ENCODE measurements at regions not wholly inside any gene's neighbourhood (a gene's known extent, or its start where the extent isn't known, plus 50 kb on each side); places are given as distances from the start of the nearest gene placed in this dataset.

GRCh38 chr6:56804996-56805395 is 149.9 kb upstream of the BEND6 start:
- ChIA-PET POLR2A (no interaction called here), CTCF (no interaction called here)
- Mint-ChIP-seq H3K4me1 (no peaks in the 10 kb centered on the region), H3K27me3 (peaks cover 3 to 4% of the 10 kb centered on the region in 2 donors), H3K4me3 (no peak overlapping the region), H3K9me3 (peaks cover 0 to 6% (median 0%) of the 10 kb centered on the region in 5 donors), H3K36me3 (no peaks in the 10 kb centered on the region), H3K27ac (no peak overlapping the region)
- Histone ChIP-seq H3K27ac (ENCODE audit: low read depth, low read length) (no peak overlapping the region), H3K4me1 (ENCODE audit: insufficient read depth, low read length) (no peaks in the 10 kb centered on the region), H3K4me3 (ENCODE audit: low read length) (no peak overlapping the region), H3K36me3 (ENCODE audit: insufficient read depth, low read length) (no peaks in the 10 kb centered on the region), H3K9me3 (ENCODE audit: low read length) (no peaks in the 10 kb centered on the region), H3K27me3 (ENCODE audit: insufficient read depth, low read length, poor library complexity, severe bottlenecking) (no peaks in the 10 kb centered on the region)
- DNase-seq = no peak

GRCh38 chr6:56803594-56803993 is 151.3 kb upstream of the BEND6 start:
- no peak overlapping the region for H3K4me3 Mint-ChIP-seq

GRCh38 chr6:56802584-56802983 is 152.3 kb upstream of the BEND6 start:
- ChIA-PET CTCF (no interaction called here), POLR2A (no interaction called here)
- peaks cover 0 to 4% (median 0%) of the 10 kb centered on the region in 5 donors for H3K9me3 Mint-ChIP-seq
- H3K27me3 ChIP-seq (ENCODE audit: insufficient read depth, low read length, poor library complexity, severe bottlenecking) = no peaks in the 10 kb centered on the region
- H3K4me3 Mint-ChIP-seq = no peak overlapping the region
- no peak overlapping the region for H3K27ac ChIP-seq (ENCODE audit: low read depth, low read length)
- H3K27ac Mint-ChIP-seq = no peak overlapping the region
- H3K36me3 Mint-ChIP-seq = no peaks in the 10 kb centered on the region
- H3K4me1 Mint-ChIP-seq = no peaks in the 10 kb centered on the region
- H3K27me3 Mint-ChIP-seq = no peaks in the 10 kb centered on the region
- H3K4me1 ChIP-seq (ENCODE audit: insufficient read depth, low read length) = no peaks in the 10 kb centered on the region
- DNase-seq = no peak
- H3K36me3 ChIP-seq (ENCODE audit: insufficient read depth, low read length) = no peaks in the 10 kb centered on the region
- no peaks in the 10 kb centered on the region for H3K9me3 ChIP-seq (ENCODE audit: low read length)
- H3K4me3 ChIP-seq (ENCODE audit: low read length) = no peak overlapping the region

More at GRCh38 chr6:56803594-56803993, 151.3 kb upstream of the BEND6 start:
- Mint-ChIP-seq H3K36me3 (no peaks in the 10 kb centered on the region), H3K9me3 (peaks cover 0 to 4% (median 0%) of the 10 kb centered on the region in 5 donors), H3K27ac (no peak overlapping the region), H3K4me1 (no peaks in the 10 kb centered on the region), H3K27me3 (peaks cover 2 to 4% of the 10 kb centered on the region in 2 donors)
- H3K36me3 ChIP-seq (ENCODE audit: insufficient read depth, low read length) = no peaks in the 10 kb centered on the region
- no peak for DNase-seq
- H3K4me3 ChIP-seq (ENCODE audit: low read length) = no peak overlapping the region
- CTCF ChIA-PET = no interaction called here
- no peaks in the 10 kb centered on the region for H3K27me3 ChIP-seq (ENCODE audit: insufficient read depth, low read length, poor library complexity, severe bottlenecking)
- POLR2A ChIA-PET = no interaction called here
- no peaks in the 10 kb centered on the region for H3K9me3 ChIP-seq (ENCODE audit: low read length)
- no peaks in the 10 kb centered on the region for H3K4me1 ChIP-seq (ENCODE audit: insufficient read depth, low read length)
- H3K27ac ChIP-seq (ENCODE audit: low read depth, low read length) = no peak overlapping the region

GRCh38 chr6:56799989-56800388 is 154.9 kb upstream of the BEND6 start:
- POLR2A ChIA-PET = no interaction called here
- no peaks in the 10 kb centered on the region for H3K9me3 ChIP-seq (ENCODE audit: low read length)
- no peaks in the 10 kb centered on the region for H3K4me1 ChIP-seq (ENCODE audit: insufficient read depth, low read length)
- H3K27ac ChIP-seq (ENCODE audit: low read depth, low read length) = no peak overlapping the region
- H3K9me3 Mint-ChIP-seq = peaks cover 0 to 2% (median 0%) of the 10 kb centered on the region in 5 donors
- H3K36me3 ChIP-seq (ENCODE audit: insufficient read depth, low read length) = no peaks in the 10 kb centered on the region
- no peaks in the 10 kb centered on the region for H3K27me3 ChIP-seq (ENCODE audit: insufficient read depth, low read length, poor library complexity, severe bottlenecking)
- H3K27me3 Mint-ChIP-seq = no peaks in the 10 kb centered on the region
- DNase-seq = no peak
- H3K36me3 Mint-ChIP-seq = no peaks in the 10 kb centered on the region
- CTCF ChIA-PET = no interaction called here
- H3K4me3 Mint-ChIP-seq = no peak overlapping the region
- H3K27ac Mint-ChIP-seq = no peak overlapping the region
- no peak overlapping the region for H3K4me3 ChIP-seq (ENCODE audit: low read length)
- H3K4me1 Mint-ChIP-seq = no peaks in the 10 kb centered on the region

GRCh38 chr6:56798163-56798562 is 155.5 kb upstream of the DST start:
- POLR2A ChIA-PET = no interaction called here
- CTCF ChIA-PET = interaction anchor here (0.5 kb wide), 1 partner anchor 1235 kb away, joined by 3 read pairs; no protein-coding TSS in a partner anchor
- DNase-seq = no peak

GRCh38 chr6:56796196-56796532 is 153.5 kb upstream of the DST start:
- Histone ChIP-seq H3K27me3 (ENCODE audit: insufficient read depth, low read length, poor library complexity, severe bottlenecking) (no peaks in the 10 kb centered on the region), H3K27ac (ENCODE audit: low read depth, low read length) (no peak overlapping the region), H3K9me3 (ENCODE audit: low read length) (no peaks in the 10 kb centered on the region), H3K4me3 (ENCODE audit: low read length) (no peak overlapping the region), H3K4me1 (ENCODE audit: insufficient read depth, low read length) (no peaks in the 10 kb centered on the region), H3K36me3 (ENCODE audit: insufficient read depth, low read length) (no peaks in the 10 kb centered on the region)
- peaks cover 0 to 2% (median 0%) of the 10 kb centered on the region in 5 donors for H3K9me3 Mint-ChIP-seq
- no peak overlapping the region for H3K4me3 Mint-ChIP-seq
- H3K4me1 Mint-ChIP-seq = no peaks in the 10 kb centered on the region
- no peaks in the 10 kb centered on the region for H3K36me3 Mint-ChIP-seq
- POLR2A ChIA-PET = no interaction called here
- H3K27ac Mint-ChIP-seq = no peak overlapping the region
- DNase-seq = no peak
- peaks cover 1 to 6% of the 10 kb centered on the region in 2 donors for H3K27me3 Mint-ChIP-seq
- CTCF ChIA-PET = no interaction called here

More at GRCh38 chr6:56798163-56798562, 155.5 kb upstream of the DST start:
- Histone ChIP-seq H3K4me3 (ENCODE audit: low read length) (no peak overlapping the region), H3K27me3 (ENCODE audit: insufficient read depth, low read length, poor library complexity, severe bottlenecking) (no peaks in the 10 kb centered on the region), H3K9me3 (ENCODE audit: low read length) (no peaks in the 10 kb centered on the region), H3K36me3 (ENCODE audit: insufficient read depth, low read length) (no peaks in the 10 kb centered on the region), H3K27ac (ENCODE audit: low read depth, low read length) (no peak overlapping the region), H3K4me1 (ENCODE audit: insufficient read depth, low read length) (no peaks in the 10 kb centered on the region)
- H3K4me1 Mint-ChIP-seq = no peaks in the 10 kb centered on the region
- H3K27ac Mint-ChIP-seq = no peak overlapping the region
- peaks cover 0 to 1% of the 10 kb centered on the region in 2 donors for H3K27me3 Mint-ChIP-seq
- H3K36me3 Mint-ChIP-seq = no peaks in the 10 kb centered on the region
- no peak overlapping the region for H3K4me3 Mint-ChIP-seq
- H3K9me3 Mint-ChIP-seq = peaks cover 0 to 2% (median 0%) of the 10 kb centered on the region in 5 donors

GRCh38 chr6:56795466-56796195 is 152.9 kb upstream of the DST start:
- H3K27me3 Mint-ChIP-seq = peaks cover 1 to 11% of the 10 kb centered on the region in 2 donors
- DNase-seq = no peak
- H3K9me3 Mint-ChIP-seq = peaks cover 0 to 2% (median 0%) of the 10 kb centered on the region in 5 donors
- no peak overlapping the region for H3K4me3 Mint-ChIP-seq
- Histone ChIP-seq H3K4me1 (ENCODE audit: insufficient read depth, low read length) (no peaks in the 10 kb centered on the region), H3K4me3 (ENCODE audit: low read length) (no peak overlapping the region), H3K27me3 (ENCODE audit: insufficient read depth, low read length, poor library complexity, severe bottlenecking) (no peaks in the 10 kb centered on the region), H3K9me3 (ENCODE audit: low read length) (no peaks in the 10 kb centered on the region), H3K36me3 (ENCODE audit: insufficient read depth, low read length) (no peaks in the 10 kb centered on the region), H3K27ac (ENCODE audit: low read depth, low read length) (no peak overlapping the region)
- POLR2A ChIA-PET = no interaction called here
- H3K27ac Mint-ChIP-seq = no peak overlapping the region
- H3K4me1 Mint-ChIP-seq = no peaks in the 10 kb centered on the region
- CTCF ChIA-PET = no interaction called here
- H3K36me3 Mint-ChIP-seq = no peaks in the 10 kb centered on the region

GRCh38 chr6:56794421-56794820 is 151.7 kb upstream of the DST start:
- peaks cover 0 to 2% (median 0%) of the 10 kb centered on the region in 5 donors for H3K9me3 Mint-ChIP-seq
- Histone ChIP-seq H3K9me3 (ENCODE audit: low read length) (no peaks in the 10 kb centered on the region), H3K27ac (ENCODE audit: low read depth, low read length) (no peak overlapping the region), H3K27me3 (ENCODE audit: insufficient read depth, low read length, poor library complexity, severe bottlenecking) (no peaks in the 10 kb centered on the region), H3K4me1 (ENCODE audit: insufficient read depth, low read length) (no peaks in the 10 kb centered on the region), H3K36me3 (ENCODE audit: insufficient read depth, low read length) (no peaks in the 10 kb centered on the region), H3K4me3 (ENCODE audit: low read length) (no peak overlapping the region)
- peaks cover 1 to 13% of the 10 kb centered on the region in 2 donors for H3K27me3 Mint-ChIP-seq
- no peak for DNase-seq
- H3K36me3 Mint-ChIP-seq = no peaks in the 10 kb centered on the region
- ChIA-PET POLR2A (no interaction called here), CTCF (no interaction called here)
- no peak overlapping the region for H3K4me3 Mint-ChIP-seq
- H3K27ac Mint-ChIP-seq = no peak overlapping the region
- H3K4me1 Mint-ChIP-seq = no peaks in the 10 kb centered on the region

Measured in CD8-positive, alpha-beta memory T cell (primary cell).